ENCODE measurements at regions not wholly inside any gene's neighbourhood (a gene's known extent, or its start where the extent isn't known, plus 50 kb on each side); places are given as distances from the start of the nearest gene placed in this dataset.

- TF ChIP-seq CTCF (conservative IDR thresholded peaks at IDR 0.05; ENCODE audit: low read depth, low read length) = no peak
- no peak for TF ChIP-seq EZH2 (IDR thresholded peaks at IDR 0.05; ENCODE audit: low read length, unreplicated experiment)
- TF ChIP-seq EZH2phosphoT487 (IDR thresholded peaks at IDR 0.05; ENCODE audit: borderline replicate concordance, low read length) = no peak
Observed at GRCh38 chr18:40049716-40050115, 1905.3 kb upstream of the PIK3C3 start.
